ENCODE measurements at regions not wholly inside any gene's neighbourhood (a gene's known extent, or its start where the extent isn't known, plus 50 kb on each side); places are given as distances from the start of the nearest gene placed in this dataset.

GRCh38 chr13:84032116-84032515 lies 149.8 kb upstream of the SLITRK1 start:
- Histone ChIP-seq H3K36me3 (ENCODE audit: control insufficient read depth, insufficient read depth, low read length) (no peaks in the 10 kb centered on the region), H3K4me3 (ENCODE audit: extremely low read depth, insufficient read depth, low read length, poor library complexity, severe bottlenecking) (no peak overlapping the region), H3K4me1 (ENCODE audit: control insufficient read depth, insufficient read depth, low read length, poor library complexity, severe bottlenecking) (no peaks in the 10 kb centered on the region), H3K27ac (ENCODE audit: low read depth, low read length, severe bottlenecking) (no peak overlapping the region), H3K9me3 (ENCODE audit: control insufficient read depth, low read length) (no peaks in the 10 kb centered on the region)
- 83 to 100% methylated on average over 1 of the region's 1 CpG for WGBS, 2 experiments (ENCODE audit: insufficient coverage in 2 of 2)

GRCh38 chr13:84031120-84031519 lies 148.8 kb upstream of the SLITRK1 start:
- H3K4me1 ChIP-seq (ENCODE audit: control insufficient read depth, insufficient read depth, low read length, poor library complexity, severe bottlenecking) = no peaks in the 10 kb centered on the region
- H3K4me3 ChIP-seq (ENCODE audit: extremely low read depth, insufficient read depth, low read length, poor library complexity, severe bottlenecking) = no peak overlapping the region
- no peak overlapping the region for H3K27ac ChIP-seq (ENCODE audit: low read depth, low read length, severe bottlenecking)
- no peaks in the 10 kb centered on the region for H3K9me3 ChIP-seq (ENCODE audit: control insufficient read depth, low read length)
- H3K36me3 ChIP-seq (ENCODE audit: control insufficient read depth, insufficient read depth, low read length) = no peaks in the 10 kb centered on the region
- 90% methylated on average over 2 of the region's 4 CpGs for WGBS, 2 experiments (ENCODE audit: insufficient coverage in 2 of 2)

GRCh38 chr13:84029396-84029795 lies 147.1 kb upstream of the SLITRK1 start:
- WGBS, 2 experiments (ENCODE audit: insufficient coverage in 2 of 2) = 84% methylated on average over 2 of the region's 4 CpGs; no CpG with 5 or more reads in 1 of the 2 experiments
- no peak overlapping the region for H3K27ac ChIP-seq (ENCODE audit: low read depth, low read length, severe bottlenecking)
- no peak overlapping the region for H3K4me3 ChIP-seq (ENCODE audit: extremely low read depth, insufficient read depth, low read length, poor library complexity, severe bottlenecking)
- no peaks in the 10 kb centered on the region for H3K4me1 ChIP-seq (ENCODE audit: control insufficient read depth, insufficient read depth, low read length, poor library complexity, severe bottlenecking)
- H3K9me3 ChIP-seq (ENCODE audit: control insufficient read depth, low read length) = no peaks in the 10 kb centered on the region
- H3K36me3 ChIP-seq (ENCODE audit: control insufficient read depth, insufficient read depth, low read length) = no peaks in the 10 kb centered on the region

- WGBS, 2 experiments (ENCODE audit: insufficient coverage in 2 of 2) = no CpG with 5 or more reads among the region's 1 CpG
- H3K4me1 ChIP-seq (ENCODE audit: control insufficient read depth, insufficient read depth, low read length, poor library complexity, severe bottlenecking) = no peaks in the 10 kb centered on the region
- no peak overlapping the region for H3K27ac ChIP-seq (ENCODE audit: low read depth, low read length, severe bottlenecking)
These were observed 143.6 kb upstream of the SLITRK1 start for GRCh38 chr13:84025824-84026223.

GRCh38 chr13:83996415-83996814 lies 114.1 kb upstream of the SLITRK1 start:
- Histone ChIP-seq H3K27ac (ENCODE audit: low read depth, low read length, severe bottlenecking) (no peak overlapping the region), H3K36me3 (ENCODE audit: control insufficient read depth, insufficient read depth, low read length) (no peaks in the 10 kb centered on the region), H3K9me3 (ENCODE audit: control insufficient read depth, low read length) (no peaks in the 10 kb centered on the region), H3K4me1 (ENCODE audit: control insufficient read depth, insufficient read depth, low read length, poor library complexity, severe bottlenecking) (no peaks in the 10 kb centered on the region), H3K4me3 (ENCODE audit: extremely low read depth, insufficient read depth, low read length, poor library complexity, severe bottlenecking) (no peak overlapping the region)
- 95 to 98% methylated on average over 9 of the region's 9 CpGs for WGBS, 2 experiments (ENCODE audit: insufficient coverage in 2 of 2)

More at GRCh38 chr13:84025824-84026223, 143.6 kb upstream of the SLITRK1 start:
- Histone ChIP-seq H3K9me3 (ENCODE audit: control insufficient read depth, low read length) (no peaks in the 10 kb centered on the region), H3K4me3 (ENCODE audit: extremely low read depth, insufficient read depth, low read length, poor library complexity, severe bottlenecking) (no peak overlapping the region), H3K36me3 (ENCODE audit: control insufficient read depth, insufficient read depth, low read length) (no peaks in the 10 kb centered on the region)

GRCh38 chr13:83995930-83996329 lies 113.7 kb upstream of the SLITRK1 start:
- Histone ChIP-seq H3K36me3 (ENCODE audit: control insufficient read depth, insufficient read depth, low read length) (no peaks in the 10 kb centered on the region), H3K9me3 (ENCODE audit: control insufficient read depth, low read length) (no peaks in the 10 kb centered on the region), H3K4me3 (ENCODE audit: extremely low read depth, insufficient read depth, low read length, poor library complexity, severe bottlenecking) (no peak overlapping the region), H3K4me1 (ENCODE audit: control insufficient read depth, insufficient read depth, low read length, poor library complexity, severe bottlenecking) (no peaks in the 10 kb centered on the region), H3K27ac (ENCODE audit: low read depth, low read length, severe bottlenecking) (no peak overlapping the region)
- 96 to 100% methylated on average over 3 to 5 of the region's 7 CpGs for WGBS, 2 experiments (ENCODE audit: insufficient coverage in 2 of 2)

GRCh38 chr13:83992566-83993358 lies 110.5 kb upstream of the SLITRK1 start:
- no peak overlapping the region for H3K4me3 ChIP-seq (ENCODE audit: extremely low read depth, insufficient read depth, low read length, poor library complexity, severe bottlenecking)
- H3K36me3 ChIP-seq (ENCODE audit: control insufficient read depth, insufficient read depth, low read length) = no peaks in the 10 kb centered on the region
- H3K4me1 ChIP-seq (ENCODE audit: control insufficient read depth, insufficient read depth, low read length, poor library complexity, severe bottlenecking) = no peaks in the 10 kb centered on the region
- no peaks in the 10 kb centered on the region for H3K9me3 ChIP-seq (ENCODE audit: control insufficient read depth, low read length)
- no peak overlapping the region for H3K27ac ChIP-seq (ENCODE audit: low read depth, low read length, severe bottlenecking)
- WGBS, 2 experiments (ENCODE audit: insufficient coverage in 2 of 2) = 84 to 100% methylated on average over 2 to 6 of the region's 13 CpGs

GRCh38 chr13:83987394-83987793 lies 105.1 kb upstream of the SLITRK1 start:
- Histone ChIP-seq H3K4me1 (ENCODE audit: control insufficient read depth, insufficient read depth, low read length, poor library complexity, severe bottlenecking) (no peaks in the 10 kb centered on the region), H3K27ac (ENCODE audit: low read depth, low read length, severe bottlenecking) (no peak overlapping the region), H3K36me3 (ENCODE audit: control insufficient read depth, insufficient read depth, low read length) (no peaks in the 10 kb centered on the region), H3K4me3 (ENCODE audit: extremely low read depth, insufficient read depth, low read length, poor library complexity, severe bottlenecking) (no peak overlapping the region), H3K9me3 (ENCODE audit: control insufficient read depth, low read length) (no peaks in the 10 kb centered on the region)
- whole genome bisulfite sequencing, 2 experiments (ENCODE audit: insufficient coverage in 2 of 2) = no CpG with 5 or more reads among the region's 1 CpG

GRCh38 chr13:83984793-83985192 lies 102.5 kb upstream of the SLITRK1 start:
- Histone ChIP-seq H3K36me3 (ENCODE audit: control insufficient read depth, insufficient read depth, low read length) (no peaks in the 10 kb centered on the region), H3K9me3 (ENCODE audit: control insufficient read depth, low read length) (no peaks in the 10 kb centered on the region), H3K27ac (ENCODE audit: low read depth, low read length, severe bottlenecking) (no peak overlapping the region), H3K4me1 (ENCODE audit: control insufficient read depth, insufficient read depth, low read length, poor library complexity, severe bottlenecking) (no peaks in the 10 kb centered on the region), H3K4me3 (ENCODE audit: extremely low read depth, insufficient read depth, low read length, poor library complexity, severe bottlenecking) (no peak overlapping the region)
- 86% methylated on average over 1 of the region's 1 CpG; no CpG with 5 or more reads in 1 of the 2 experiments for WGBS, 2 experiments (ENCODE audit: insufficient coverage in 2 of 2)

GRCh38 chr13:83980331-83980730 lies 98.1 kb upstream of the SLITRK1 start:
- 76 to 90% methylated on average over 2 of the region's 5 CpGs for WGBS, 2 experiments (ENCODE audit: insufficient coverage in 2 of 2)
- Histone ChIP-seq H3K4me3 (ENCODE audit: extremely low read depth, insufficient read depth, low read length, poor library complexity, severe bottlenecking) (no peak overlapping the region), H3K27ac (ENCODE audit: low read depth, low read length, severe bottlenecking) (no peak overlapping the region), H3K4me1 (ENCODE audit: control insufficient read depth, insufficient read depth, low read length, poor library complexity, severe bottlenecking) (no peaks in the 10 kb centered on the region), H3K9me3 (ENCODE audit: control insufficient read depth, low read length) (no peaks in the 10 kb centered on the region), H3K36me3 (ENCODE audit: control insufficient read depth, insufficient read depth, low read length) (no peaks in the 10 kb centered on the region)

- no peaks in the 10 kb centered on the region for H3K36me3 ChIP-seq (ENCODE audit: control insufficient read depth, insufficient read depth, low read length)
- no peaks in the 10 kb centered on the region for H3K4me1 ChIP-seq (ENCODE audit: control insufficient read depth, insufficient read depth, low read length, poor library complexity, severe bottlenecking)
- H3K27ac ChIP-seq (ENCODE audit: low read depth, low read length, severe bottlenecking) = no peak overlapping the region
- no peak overlapping the region for H3K4me3 ChIP-seq (ENCODE audit: extremely low read depth, insufficient read depth, low read length, poor library complexity, severe bottlenecking)
- H3K9me3 ChIP-seq (ENCODE audit: control insufficient read depth, low read length) = no peaks in the 10 kb centered on the region
These were observed 93.4 kb upstream of the SLITRK1 start for GRCh38 chr13:83975655-83976165.

All from mesodermal cell (in vitro differentiated cells).